ENCODE measurements at regions not wholly inside any gene's neighbourhood (a gene's known extent, or its start where the extent isn't known, plus 50 kb on each side); places are given as distances from the start of the nearest gene placed in this dataset.

DNA sequence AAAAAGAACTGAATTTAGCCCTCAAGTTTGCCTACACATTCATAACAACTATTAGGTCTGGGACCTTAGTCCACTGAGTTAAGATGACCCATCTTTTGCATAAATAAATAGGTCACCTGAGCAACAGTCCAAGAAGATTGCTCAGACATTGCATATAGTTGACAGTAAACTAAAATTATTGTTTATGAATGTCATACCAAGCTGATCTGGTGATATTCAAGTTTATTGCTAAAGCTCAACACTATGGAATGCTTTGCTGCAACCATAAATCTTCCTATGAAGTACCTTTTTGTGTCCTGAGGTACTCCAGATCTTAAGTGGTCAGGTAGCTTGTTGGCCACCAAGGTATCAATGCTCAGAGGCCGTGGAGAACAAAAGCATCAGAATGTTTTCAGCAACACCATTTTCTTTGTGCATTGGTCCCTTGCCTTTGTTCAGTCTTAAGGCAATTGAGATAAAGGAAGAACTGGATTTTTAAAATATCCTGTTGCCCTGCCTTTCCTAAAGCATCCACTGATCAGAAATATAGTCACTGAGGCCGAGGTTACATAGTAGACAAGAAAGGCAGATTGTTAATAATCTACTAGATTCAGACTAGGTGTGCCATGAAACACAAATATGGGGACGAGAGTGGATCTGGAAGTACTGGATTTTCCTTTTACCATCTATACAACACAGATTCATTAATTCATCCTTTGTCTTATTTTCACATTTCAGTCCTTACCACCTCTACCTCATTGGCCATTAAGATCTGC is 321.3 kb downstream of the PTEN start:
- H3K9me3 Mint-ChIP-seq, result no peaks in the 10 kb centered on the region
- H3K4me3 Mint-ChIP-seq, result no peak overlapping the region
- no peaks in the 10 kb centered on the region for H3K36me3 Mint-ChIP-seq
- Histone ChIP-seq H3K4me3 (ENCODE audit: low read length) (no peak overlapping the region), H3K27ac (ENCODE audit: low read length) (no peak overlapping the region), H3K36me3 (ENCODE audit: control insufficient read depth, insufficient read depth, low read length) (no peaks in the 10 kb centered on the region), H3K4me1 (ENCODE audit: control insufficient read depth, insufficient read depth, low read length) (no peaks in the 10 kb centered on the region), H3K9me3 (ENCODE audit: control insufficient read depth, insufficient read depth, low read length) (no peaks in the 10 kb centered on the region), H3K27me3 (ENCODE audit: control insufficient read depth, insufficient read depth, low read length) (no peaks in the 10 kb centered on the region)
- no peaks in the 10 kb centered on the region for H3K4me1 Mint-ChIP-seq
- H3K27ac Mint-ChIP-seq, result no peak overlapping the region
- H3K27me3 Mint-ChIP-seq (ENCODE audit: low read depth in 2 of 2), result peaks cover 0 to 7% of the 10 kb centered on the region in 2 donors
- ATAC-seq (no peak), DNase-seq (no peak)
- 100% methylated on average over 2 of the region's 3 CpGs for WGBS (ENCODE audit: insufficient coverage)
- intact Hi-C loops (cut with micrococcal nuclease), result no loop called here
- TF ChIP-seq, protein P1, sequence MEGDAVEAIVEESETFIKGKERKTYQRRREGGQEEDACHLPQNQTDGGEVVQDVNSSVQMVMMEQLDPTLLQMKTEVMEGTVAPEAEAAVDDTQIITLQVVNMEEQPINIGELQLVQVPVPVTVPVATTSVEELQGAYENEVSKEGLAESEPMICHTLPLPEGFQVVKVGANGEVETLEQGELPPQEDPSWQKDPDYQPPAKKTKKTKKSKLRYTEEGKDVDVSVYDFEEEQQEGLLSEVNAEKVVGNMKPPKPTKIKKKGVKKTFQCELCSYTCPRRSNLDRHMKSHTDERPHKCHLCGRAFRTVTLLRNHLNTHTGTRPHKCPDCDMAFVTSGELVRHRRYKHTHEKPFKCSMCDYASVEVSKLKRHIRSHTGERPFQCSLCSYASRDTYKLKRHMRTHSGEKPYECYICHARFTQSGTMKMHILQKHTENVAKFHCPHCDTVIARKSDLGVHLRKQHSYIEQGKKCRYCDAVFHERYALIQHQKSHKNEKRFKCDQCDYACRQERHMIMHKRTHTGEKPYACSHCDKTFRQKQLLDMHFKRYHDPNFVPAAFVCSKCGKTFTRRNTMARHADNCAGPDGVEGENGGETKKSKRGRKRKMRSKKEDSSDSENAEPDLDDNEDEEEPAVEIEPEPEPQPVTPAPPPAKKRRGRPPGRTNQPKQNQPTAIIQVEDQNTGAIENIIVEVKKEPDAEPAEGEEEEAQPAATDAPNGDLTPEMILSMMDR (IDR thresholded peaks at IDR 0.05), result no peak

GRCh38 chr10:88185830-88186229 is 322.4 kb downstream of the PTEN start:
- Histone ChIP-seq H3K27me3 (ENCODE audit: control insufficient read depth, insufficient read depth, low read length) (no peaks in the 10 kb centered on the region), H3K4me1 (ENCODE audit: control insufficient read depth, insufficient read depth, low read length) (no peaks in the 10 kb centered on the region), H3K36me3 (ENCODE audit: control insufficient read depth, insufficient read depth, low read length) (no peaks in the 10 kb centered on the region), H3K4me3 (ENCODE audit: low read length) (no peak overlapping the region), H3K9me3 (ENCODE audit: control insufficient read depth, insufficient read depth, low read length) (no peaks in the 10 kb centered on the region), H3K27ac (ENCODE audit: low read length) (no peak overlapping the region)
- H3K27me3 Mint-ChIP-seq (ENCODE audit: low read depth in 2 of 2), result peaks cover 0 to 7% of the 10 kb centered on the region in 2 donors
- intact Hi-C loops (cut with micrococcal nuclease), result no loop called here
- no peaks in the 10 kb centered on the region for H3K4me1 Mint-ChIP-seq
- 100% methylated on average over 1 of the region's 2 CpGs for WGBS (ENCODE audit: insufficient coverage)
- no peak overlapping the region for H3K27ac Mint-ChIP-seq
- H3K36me3 Mint-ChIP-seq, result no peaks in the 10 kb centered on the region
- DNase-seq (no peak), ATAC-seq (no peak)
- no peaks in the 10 kb centered on the region for H3K9me3 Mint-ChIP-seq
- H3K4me3 Mint-ChIP-seq, result no peak overlapping the region
- TF ChIP-seq, protein P1 (IDR thresholded peaks at IDR 0.05), result no peak

DNA sequence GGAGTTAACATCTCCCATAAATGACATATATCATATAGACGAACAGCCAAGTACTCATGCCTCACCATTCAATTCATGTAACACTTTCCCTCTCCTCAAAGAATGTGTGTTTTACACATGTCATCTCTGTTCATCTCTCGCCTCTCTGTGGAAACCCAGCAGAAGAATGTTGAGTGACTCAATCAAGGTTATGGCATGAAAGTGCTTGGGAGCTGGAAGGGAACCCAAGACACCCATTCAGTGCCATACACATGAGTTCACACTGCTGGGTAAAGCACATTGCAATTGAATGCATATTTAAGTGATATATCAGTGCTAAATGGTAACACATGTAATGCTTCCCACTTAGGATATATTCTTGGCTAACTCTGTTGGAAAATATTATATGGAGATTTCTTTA is 322.9 kb downstream of the PTEN start:
- intact Hi-C loops (cut with micrococcal nuclease), result no loop called here
- TF ChIP-seq, protein P1 (IDR thresholded peaks at IDR 0.05), result no peak
- Histone ChIP-seq H3K27me3 (ENCODE audit: control insufficient read depth, insufficient read depth, low read length) (no peaks in the 10 kb centered on the region), H3K4me3 (ENCODE audit: low read length) (no peak overlapping the region), H3K27ac (ENCODE audit: low read length) (no peak overlapping the region), H3K9me3 (ENCODE audit: control insufficient read depth, insufficient read depth, low read length) (no peaks in the 10 kb centered on the region), H3K36me3 (ENCODE audit: control insufficient read depth, insufficient read depth, low read length) (no peaks in the 10 kb centered on the region), H3K4me1 (ENCODE audit: control insufficient read depth, insufficient read depth, low read length) (no peaks in the 10 kb centered on the region)
- ATAC-seq (no peak), DNase-seq (no peak)
- WGBS (ENCODE audit: insufficient coverage), result 100% methylated on average over 2 of the region's 2 CpGs
- Mint-ChIP-seq H3K9me3 (no peaks in the 10 kb centered on the region), H3K36me3 (no peaks in the 10 kb centered on the region), H3K27ac (no peak overlapping the region), H3K4me3 (no peak overlapping the region), H3K4me1 (no peaks in the 10 kb centered on the region), H3K27me3 (ENCODE audit: low read depth in 2 of 2) (peaks cover 0 to 7% of the 10 kb centered on the region in 2 donors)

DNA sequence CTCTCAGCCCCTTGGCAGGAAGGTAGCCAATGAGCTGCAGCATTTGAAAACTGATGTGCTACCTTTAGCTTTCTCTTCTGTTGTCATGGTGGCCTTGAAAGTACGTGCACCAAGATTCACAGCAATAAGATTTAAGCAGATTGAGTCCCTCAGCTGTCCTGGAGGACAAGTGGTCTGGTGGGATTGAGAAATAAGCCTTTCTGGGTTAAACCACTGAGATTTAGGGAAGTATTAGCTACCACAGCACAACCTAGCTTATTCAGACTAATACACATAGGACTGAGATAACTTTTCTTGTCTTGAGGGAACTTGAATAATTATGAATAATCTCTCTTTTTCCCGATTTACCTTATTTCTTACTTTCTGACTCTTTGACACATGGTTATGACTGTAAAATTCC is 324.0 kb downstream of the PTEN start:
- H3K9me3 Mint-ChIP-seq, result no peaks in the 10 kb centered on the region
- no peak overlapping the region for H3K4me3 Mint-ChIP-seq
- no peaks in the 10 kb centered on the region for H3K36me3 Mint-ChIP-seq
- H3K4me1 Mint-ChIP-seq, result no peaks in the 10 kb centered on the region
- TF ChIP-seq, protein P1 (IDR thresholded peaks at IDR 0.05), result no peak
- H3K27me3 Mint-ChIP-seq (ENCODE audit: low read depth in 2 of 2), result peaks cover 0 to 7% of the 10 kb centered on the region in 2 donors
- Histone ChIP-seq H3K27ac (ENCODE audit: low read length) (no peak overlapping the region), H3K36me3 (ENCODE audit: control insufficient read depth, insufficient read depth, low read length) (no peaks in the 10 kb centered on the region), H3K27me3 (ENCODE audit: control insufficient read depth, insufficient read depth, low read length) (no peaks in the 10 kb centered on the region), H3K4me3 (ENCODE audit: low read length) (no peak overlapping the region), H3K4me1 (ENCODE audit: control insufficient read depth, insufficient read depth, low read length) (no peaks in the 10 kb centered on the region), H3K9me3 (ENCODE audit: control insufficient read depth, insufficient read depth, low read length) (no peaks in the 10 kb centered on the region)
- intact Hi-C loops (cut with micrococcal nuclease), result no loop called here
- no peak overlapping the region for H3K27ac Mint-ChIP-seq
- WGBS (ENCODE audit: insufficient coverage), result 89% methylated on average over 1 of the region's 2 CpGs
- no peak for ATAC-seq
- no peak for DNase-seq

Data from natural killer cell (primary cell).